LoVo (cell line): ENCODE measurements at regions not wholly inside any gene's neighbourhood (a gene's known extent, or its start where the extent isn't known, plus 50 kb on each side); places are given as distances from the start of the nearest gene placed in this dataset.

Experiments
- DNase-seq: peaks from one replicate; pipeline ENCODE4 v3.0.0-alpha.2; 2016; ENCODE audit warnings: low spot score

DNA sequence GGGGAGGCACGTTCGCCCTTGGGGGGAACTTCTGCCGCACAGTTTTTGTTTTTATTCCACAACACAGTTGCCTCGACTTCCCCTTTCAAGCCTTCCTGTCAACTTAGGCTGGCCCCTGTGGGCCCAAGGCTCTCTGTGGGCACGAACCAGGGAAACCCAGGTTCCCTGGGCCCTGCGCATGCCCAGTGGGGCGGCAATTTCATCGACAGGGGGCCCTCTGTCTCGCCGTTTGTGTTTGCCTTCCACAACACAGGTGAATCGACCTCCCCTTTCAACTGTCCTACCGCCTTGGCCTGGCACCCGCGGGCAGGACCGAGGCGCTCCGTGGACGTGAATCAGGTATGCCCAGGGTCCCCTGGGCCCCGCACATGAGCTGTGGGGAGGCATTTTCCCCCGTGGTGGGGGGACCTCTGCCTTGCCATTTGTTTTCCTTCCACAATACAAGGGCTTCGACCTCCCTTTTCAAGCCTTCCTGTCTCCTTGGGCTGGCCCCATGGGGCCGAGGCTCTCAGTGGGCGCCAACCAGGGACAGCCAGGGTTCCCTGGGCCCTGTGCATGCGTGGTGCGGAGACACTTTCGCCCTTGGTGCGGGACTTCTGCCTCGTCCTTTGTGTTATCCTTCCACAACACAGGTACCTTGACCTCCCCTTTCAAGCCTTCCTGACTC lies 354.0 kb downstream of the ALG10 start:
- DNase-seq, result no peak

DNA sequence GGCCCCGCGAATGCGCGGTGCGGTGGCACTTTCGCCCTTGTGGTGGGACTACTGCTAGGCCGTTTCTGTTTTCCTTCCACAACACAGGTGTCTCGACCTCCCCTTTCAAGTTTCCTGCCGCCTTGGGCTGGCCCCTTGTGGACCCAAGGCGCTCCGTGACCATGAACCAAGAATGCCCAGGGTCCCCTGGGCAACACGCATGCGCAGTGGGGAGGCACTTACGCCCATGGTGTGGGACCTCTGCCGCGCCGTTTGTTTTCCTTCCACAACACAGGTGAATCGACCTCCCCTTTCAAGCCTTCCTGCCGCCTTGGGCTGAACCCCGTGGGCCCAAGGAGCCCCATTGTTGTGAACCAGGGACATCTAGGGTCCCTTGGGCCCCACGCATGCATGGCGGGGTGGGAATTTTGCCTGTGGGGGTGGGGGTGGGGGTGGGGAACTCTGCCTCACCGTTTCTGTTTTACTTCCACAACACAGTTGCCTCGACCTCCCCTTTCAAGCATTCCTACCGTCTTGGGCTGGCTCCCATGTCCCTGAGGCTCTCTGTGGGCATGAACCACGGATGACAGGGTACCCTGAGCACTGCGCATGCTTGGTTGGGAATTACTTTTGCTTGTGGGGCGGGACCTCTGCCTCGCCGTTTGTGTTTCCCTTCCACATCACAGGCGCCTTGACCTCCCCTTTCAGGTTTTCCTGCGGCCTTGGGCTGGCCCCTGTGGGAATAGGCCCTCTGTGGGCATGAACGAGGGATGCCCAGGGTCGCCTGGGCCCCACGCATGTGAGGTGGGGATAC lies 355.1 kb downstream of the ALG10 start:
- DNase-seq, result no peak

DNA sequence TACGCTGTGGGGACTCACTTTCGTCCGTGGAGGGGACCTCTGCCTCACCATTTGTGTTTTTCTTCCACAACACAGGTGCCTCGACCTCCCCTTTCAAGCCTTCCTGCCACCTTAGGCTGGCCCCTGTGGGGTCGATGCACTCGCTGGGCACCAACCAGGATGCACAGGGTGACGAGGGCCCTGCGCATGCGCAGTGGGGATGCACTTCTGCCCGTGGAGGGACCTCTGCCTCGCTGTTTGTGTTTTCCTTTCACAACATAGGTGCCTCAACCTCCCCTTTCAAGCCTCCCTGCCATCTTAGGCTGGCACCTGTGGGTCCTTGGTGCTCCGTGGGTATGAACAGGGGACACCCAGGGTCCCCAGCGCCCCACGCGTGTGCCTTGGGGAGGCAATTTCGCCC lies 356.8 kb downstream of the ALG10 start:
- no peak for DNase-seq

DNA sequence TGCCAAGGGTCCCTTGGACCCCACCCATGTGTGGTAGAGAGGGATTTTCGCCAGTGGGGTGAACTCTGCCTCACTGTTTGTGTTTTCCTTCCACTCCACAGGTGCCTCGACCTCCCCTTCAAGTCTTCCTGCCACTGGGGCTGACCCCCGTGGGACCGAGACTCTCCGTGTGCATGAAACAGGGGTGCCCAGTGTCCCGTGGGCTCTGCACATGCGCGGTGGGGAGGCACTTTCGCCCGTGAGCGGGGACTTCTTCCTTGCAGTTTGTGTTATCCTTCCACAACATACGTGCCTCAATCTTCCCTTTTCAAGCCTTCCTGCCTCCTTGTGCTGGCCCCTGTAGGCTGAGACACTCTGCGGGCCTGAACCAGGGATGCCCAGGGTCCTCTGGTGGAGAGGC lies 362.4 kb downstream of the ALG10 start:
- DNase-seq, result no peak

DNA sequence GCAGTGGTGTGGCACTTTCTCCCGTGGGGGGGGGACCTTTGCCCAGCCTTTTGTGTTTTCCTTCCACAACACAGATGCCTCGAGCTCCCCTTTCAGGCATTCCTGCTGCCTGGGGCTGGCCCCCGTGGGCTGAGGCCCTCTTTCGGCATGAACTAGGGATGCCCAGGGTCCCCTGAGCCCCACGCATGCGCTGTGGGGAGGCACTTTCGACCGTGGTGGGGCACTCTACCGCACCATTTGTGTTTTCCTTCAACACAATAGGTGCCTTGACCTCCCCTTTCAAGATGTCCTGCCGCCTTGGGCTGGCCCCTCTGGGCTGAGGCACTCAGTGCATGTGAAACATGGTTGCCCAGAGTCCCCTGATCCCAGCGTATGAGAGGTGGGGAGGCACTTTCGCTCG lies 363.7 kb downstream of the ALG10 start:
- no peak for DNase-seq

DNA sequence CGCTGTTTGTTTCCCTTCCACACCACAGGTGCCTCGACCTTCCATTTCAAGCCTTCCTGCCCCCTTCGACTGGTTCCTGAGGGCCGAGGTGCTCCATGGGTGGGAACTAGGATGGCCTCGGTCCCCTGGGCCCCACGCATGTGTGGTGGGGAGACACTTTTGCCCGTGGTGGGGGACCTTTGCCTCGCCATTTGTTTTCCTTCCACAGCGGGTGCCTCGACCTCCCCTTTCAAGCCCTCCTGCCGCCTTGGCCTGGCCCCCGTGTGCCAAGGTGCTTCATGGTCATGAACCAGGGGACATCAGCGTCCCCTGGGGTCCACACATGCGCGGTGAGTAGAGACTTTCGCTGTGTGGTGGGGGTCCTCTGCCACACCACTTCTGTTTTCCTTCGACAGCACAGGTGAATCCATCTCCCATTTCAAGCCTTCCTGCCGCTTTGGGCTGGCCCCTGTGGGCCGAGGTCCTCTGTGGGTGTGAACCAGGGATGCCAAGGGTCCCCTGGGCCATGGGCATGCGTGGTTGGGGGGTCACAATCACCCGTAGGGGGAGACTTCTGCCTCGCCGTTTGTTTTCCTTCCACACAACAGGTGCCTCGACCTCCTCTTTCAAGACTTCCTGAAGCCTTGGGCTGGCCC lies 364.4 kb downstream of the ALG10 start:
- no peak for DNase-seq

GRCh38 chr12:34387711-34388635 lies 365.7 kb downstream of the ALG10 start:
- DNase-seq, result no peak

- DNase-seq, result no peak
These were observed 366.5 kb downstream of the ALG10 start for GRCh38 chr12:34388636-34389377.

GRCh38 chr12:34389378-34390170 lies 367.3 kb downstream of the ALG10 start:
- DNase-seq, result no peak

- no peak for DNase-seq
These were observed 368.0 kb downstream of the ALG10 start for GRCh38 chr12:34390171-34390841.

DNA sequence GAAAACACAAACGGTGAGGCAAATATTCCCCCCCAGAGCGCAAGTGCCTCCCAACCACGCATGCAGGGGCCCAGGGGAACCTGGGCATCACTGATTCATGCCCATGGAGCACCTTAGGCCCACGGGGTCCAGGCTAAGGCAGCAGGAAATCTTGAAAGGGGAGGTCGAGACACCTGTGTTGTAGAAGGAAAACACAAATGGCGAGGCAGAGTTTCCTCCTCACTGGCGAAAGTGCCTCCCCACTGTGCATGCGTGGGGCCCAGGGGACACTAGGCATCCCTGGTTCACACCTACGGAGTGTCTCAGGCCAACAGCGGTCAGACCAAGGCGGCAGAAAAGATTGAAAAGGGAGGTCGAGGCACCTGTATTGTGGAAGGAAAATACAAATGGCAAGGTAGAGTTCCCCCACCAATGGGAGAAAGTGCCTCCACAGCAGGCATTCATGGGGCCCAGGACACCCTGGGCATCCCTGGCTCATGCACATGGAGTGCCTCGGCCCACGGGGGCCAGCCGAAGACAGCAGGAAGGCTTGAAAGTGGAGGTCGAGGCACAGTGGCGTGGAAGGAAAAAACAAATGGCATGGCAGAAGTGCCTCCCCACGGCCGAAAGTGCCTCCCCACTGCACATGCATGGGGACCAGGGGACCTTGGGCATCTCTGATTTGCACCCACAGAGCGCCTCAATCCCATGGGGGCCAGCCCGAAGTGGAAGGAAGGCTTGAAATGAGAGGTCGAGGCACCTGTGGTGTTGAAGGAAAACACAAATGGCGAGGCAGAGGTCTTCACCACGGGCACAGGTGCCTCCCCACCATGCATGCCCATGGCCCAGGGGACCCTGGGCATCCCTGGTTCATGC lies 368.8 kb downstream of the ALG10 start:
- DNase-seq, result no peak

DNA sequence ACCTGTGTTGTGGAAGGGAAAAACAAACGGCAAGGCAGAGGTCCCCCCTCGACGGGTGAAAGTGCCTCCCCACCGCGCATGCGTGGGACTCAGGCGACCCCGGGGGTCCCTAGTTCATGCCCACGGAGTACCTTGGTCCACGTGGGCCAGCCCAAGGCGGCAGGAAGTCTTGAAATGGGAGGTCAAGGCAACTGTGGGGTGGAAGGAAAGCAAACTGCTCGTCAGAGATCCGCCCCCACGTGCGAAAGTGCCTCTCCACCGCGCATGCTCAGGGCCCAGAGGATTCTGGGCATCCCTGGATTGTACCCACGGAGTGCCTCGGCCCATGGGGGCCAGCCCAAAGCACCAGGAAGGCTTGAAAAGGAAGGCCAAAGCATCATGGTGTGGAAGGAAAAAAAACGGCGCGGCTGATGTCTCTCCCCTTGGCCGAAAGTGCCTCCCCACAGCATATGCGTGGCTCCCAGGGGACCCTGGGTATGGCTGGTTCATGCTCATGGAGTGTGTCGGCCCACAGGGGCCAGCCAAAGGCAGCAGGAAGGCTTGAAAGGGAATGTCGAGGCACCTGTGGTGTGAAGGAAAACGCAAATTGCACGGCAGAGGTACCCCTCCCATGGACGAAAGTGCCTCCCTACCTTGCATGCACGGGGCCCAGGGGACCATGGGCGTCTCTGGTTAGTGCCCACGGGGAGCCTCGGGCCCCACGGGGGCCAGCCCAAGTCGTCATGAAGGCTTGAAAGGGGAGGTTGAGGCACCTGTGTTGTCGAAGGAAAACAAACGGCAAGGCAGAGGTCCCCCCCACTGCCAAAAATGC lies 369.7 kb downstream of the ALG10 start:
- DNase-seq, result no peak

- DNase-seq, result no peak
These were observed 370.4 kb downstream of the ALG10 start for GRCh38 chr12:34392741-34393085.

DNA sequence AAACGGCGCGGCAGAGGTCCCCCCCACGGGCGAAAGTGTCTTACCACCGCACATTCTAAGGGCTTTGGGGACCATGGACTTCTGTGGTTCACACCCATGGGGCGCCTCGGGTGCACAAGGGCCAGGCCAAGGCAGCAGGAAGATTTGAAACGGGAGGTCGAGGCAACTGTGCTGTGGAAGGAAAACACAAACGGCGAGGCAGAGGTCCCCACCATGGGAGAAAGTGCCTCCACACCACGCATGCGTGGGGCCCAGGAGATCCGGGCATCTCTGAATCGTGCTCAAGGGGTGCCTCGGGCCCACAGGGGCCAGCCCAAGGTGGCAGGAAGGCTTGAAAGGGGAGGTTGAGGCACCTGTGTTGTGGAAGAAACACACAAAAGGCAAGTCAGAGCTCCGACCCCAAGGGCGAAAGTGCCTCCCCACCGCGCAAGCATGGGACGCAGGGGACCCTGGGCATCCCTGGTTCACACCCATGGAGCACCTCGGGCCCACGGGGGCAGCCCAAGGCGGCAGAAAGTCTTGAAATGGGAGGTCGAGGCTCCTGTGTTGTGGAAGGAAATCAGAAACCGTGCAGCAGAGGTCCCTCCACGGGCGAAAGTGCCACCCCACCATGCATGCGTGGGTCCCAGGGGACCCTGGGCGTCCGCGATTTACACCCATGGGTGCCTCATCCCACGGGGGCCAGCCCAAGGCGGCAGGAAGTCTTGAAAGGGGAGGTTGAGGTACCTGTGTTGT lies 371.0 kb downstream of the ALG10 start:
- DNase-seq, result no peak

DNA sequence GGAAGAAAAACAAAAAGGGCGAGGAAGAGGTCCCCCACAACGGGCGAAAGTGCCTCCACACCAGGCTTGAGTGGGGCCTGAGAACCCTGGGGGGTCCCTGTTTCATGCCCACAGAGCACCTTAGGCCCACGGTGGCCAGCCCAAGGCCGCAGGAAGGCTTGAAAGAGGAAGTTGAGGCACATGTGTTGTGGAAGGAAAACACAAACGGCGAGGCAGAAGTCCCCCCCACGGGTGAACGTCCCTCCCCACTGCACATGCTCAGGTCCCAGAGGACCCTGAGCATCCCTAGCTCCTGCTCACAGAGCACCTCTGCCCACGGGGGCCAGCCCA lies 371.5 kb downstream of the ALG10 start:
- DNase-seq, result no peak

DNA sequence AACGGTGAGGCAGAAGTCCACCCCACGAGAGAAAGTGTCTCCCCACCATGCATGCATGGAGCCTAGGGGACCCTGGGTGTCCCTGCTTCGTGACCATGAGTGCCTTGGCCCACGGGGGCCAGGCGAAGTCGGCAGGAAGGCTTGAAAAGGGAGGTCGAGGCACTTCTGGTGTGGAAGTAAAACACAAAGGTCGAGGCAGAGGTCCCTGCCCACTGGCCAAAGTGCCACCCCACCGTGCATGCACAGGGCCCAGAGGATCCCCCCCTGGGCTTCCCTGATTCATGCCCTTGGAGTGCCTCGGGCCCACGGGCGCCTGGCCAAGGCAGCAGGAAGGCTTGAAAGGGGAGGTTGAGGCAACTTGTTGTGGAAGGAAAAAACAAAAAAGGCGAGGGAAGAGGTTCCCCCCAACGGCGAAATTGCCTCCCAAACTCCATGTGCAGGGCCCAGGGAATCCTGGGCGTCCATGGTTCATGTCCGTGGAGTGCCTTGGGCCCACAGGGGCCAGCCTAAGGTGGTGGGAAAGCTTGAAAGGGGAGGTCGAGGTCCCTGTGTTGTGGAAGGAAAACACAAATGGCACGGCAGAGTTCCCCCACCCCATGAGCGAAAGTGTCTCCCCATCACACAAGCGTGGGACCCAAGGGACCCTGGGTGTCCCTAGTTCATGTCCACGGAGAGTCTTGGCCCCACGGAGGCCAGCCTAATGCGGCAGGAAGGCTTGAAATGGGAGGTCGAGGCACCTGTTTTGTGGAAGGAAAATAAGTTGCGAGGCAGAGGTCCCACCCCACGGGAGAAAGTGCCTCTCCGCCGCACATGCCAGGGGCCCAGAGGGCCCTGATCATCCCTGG lies 372.1 kb downstream of the ALG10 start:
- no peak for DNase-seq
